ENCODE measurements at regions not wholly inside any gene's neighbourhood (a gene's known extent, or its start where the extent isn't known, plus 50 kb on each side); places are given as distances from the start of the nearest gene placed in this dataset.

DNA sequence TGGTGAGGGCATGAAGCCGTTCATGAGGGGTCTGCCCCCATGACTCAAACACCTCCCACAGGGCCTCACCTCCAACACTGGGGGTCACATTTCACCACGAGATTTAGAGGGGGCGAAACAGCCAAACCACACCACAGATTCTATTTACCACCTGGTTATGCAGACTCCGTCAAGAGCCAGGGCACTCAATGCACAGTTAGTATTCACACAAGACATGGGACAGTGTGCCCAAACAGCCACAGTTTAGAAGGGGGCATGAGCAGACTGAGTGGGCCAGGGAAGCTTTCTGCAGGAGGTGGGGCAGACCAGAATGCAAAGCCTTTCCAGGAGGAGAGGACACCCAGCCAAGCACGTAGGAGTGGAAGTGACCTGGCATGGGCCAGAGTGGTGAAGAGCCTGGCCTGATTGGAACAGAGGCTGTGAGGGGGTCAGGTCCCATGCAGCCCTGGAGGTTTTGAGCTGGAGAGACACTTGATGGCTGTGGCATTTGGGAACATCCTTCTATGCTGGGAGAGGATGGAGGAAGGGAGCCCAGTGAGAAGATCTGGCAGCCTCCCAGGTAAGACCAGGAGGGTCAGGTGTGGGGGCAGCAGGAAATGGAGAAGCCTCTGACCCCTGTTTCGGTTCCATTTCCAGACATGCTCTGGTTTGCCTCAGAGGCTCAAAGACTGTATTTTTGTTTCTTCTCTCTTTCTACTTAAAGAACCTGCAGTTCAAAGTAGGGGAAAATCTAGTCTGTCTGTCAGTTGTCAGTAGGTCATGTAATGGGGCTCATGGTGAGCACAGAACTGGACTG is 199.1 kb upstream of the NCAM1 start:
- TF ChIP-seq CTCF (IDR thresholded peaks at IDR 0.05; ENCODE audit: low read depth, low read length, missing input control) (no peak), ZBTB33 (IDR thresholded peaks at IDR 0.05) (no peak), RAD21 (IDR thresholded peaks at IDR 0.05) (no peak), REST (IDR thresholded peaks at IDR 0.05) (no peak), NR2F2 (IDR thresholded peaks at IDR 0.05) (no peak), HNF4A (conservative IDR thresholded peaks at IDR 0.05) (no peak)

Data from liver (tissue), 3 donors.